ACC112 (cell line): ENCODE measurements at regions not wholly inside any gene's neighbourhood (a gene's known extent, or its start where the extent isn't known, plus 50 kb on each side); places are given as distances from the start of the nearest gene placed in this dataset.

Source experiments
- H2AFZ ChIP-seq: fragments of 200-600 bp; sonication (generic); one replicate; pipeline ENCODE4 v1.6.0; 2017; ENCODE audit warnings: antibody characterized with exemption, low read length; ENCODE audit not compliant: unreplicated experiment
- H3K27ac ChIP-seq: fragments of 200-600 bp; sonication (generic); 2 replicates; pipeline ENCODE4 v1.5.1; 2014; ENCODE audit warnings: low read depth, mild to moderate bottlenecking, antibody characterized with exemption, low read length, moderate library complexity
- H3K27me3 ChIP-seq: fragments of 200-600 bp; sonication (generic); 2 replicates; pipeline ENCODE4 v1.6.1; 2014; ENCODE audit warnings: mild to moderate bottlenecking, antibody characterized with exemption, low read length, moderate library complexity, mixed read lengths; ENCODE audit not compliant: insufficient read depth
- H3K36me3 ChIP-seq: fragments of 200-600 bp; sonication (generic); 2 replicates; pipeline ENCODE4 v1.6.1; 2016; ENCODE audit warnings: mild to moderate bottlenecking, antibody characterized with exemption, low read length, moderate library complexity, mixed read lengths; ENCODE audit not compliant: insufficient read depth
- H3K4me1 ChIP-seq: fragments of 200-600 bp; sonication (generic); one replicate; pipeline ENCODE4 v1.6.1; 2016; ENCODE audit warnings: low read length, mixed read lengths; ENCODE audit not compliant: insufficient read depth, unreplicated experiment, control insufficient read depth
- H3K4me3 ChIP-seq: fragments of 200-600 bp; sonication (generic); 2 replicates; pipeline ENCODE4 v1.5.1; 2014; ENCODE audit warnings: mild to moderate bottlenecking, low read depth, low read length
- H3K79me2 ChIP-seq: fragments of 200-600 bp; sonication (generic); one replicate; pipeline ENCODE4 v1.6.0; 2016; ENCODE audit warnings: low read length; ENCODE audit not compliant: control insufficient read depth, unreplicated experiment, insufficient read depth

GRCh38 chr2:104179644-104180043, 674.3 kb upstream of the POU3F3 start:
- H3K4me1 ChIP-seq = no peaks in the 10 kb centered on the region
- no peaks in the 10 kb centered on the region for H3K36me3 ChIP-seq
- no peaks in the 10 kb centered on the region for H3K27me3 ChIP-seq
- no peak overlapping the region for H2AFZ ChIP-seq
- H3K4me3 ChIP-seq = no peak overlapping the region
- H3K27ac ChIP-seq = no peak overlapping the region
- H3K79me2 ChIP-seq = no peaks in the 10 kb centered on the region

GRCh38 chr2:104200533-104201168, 653.3 kb upstream of the POU3F3 start:
- Histone ChIP-seq H3K36me3 (no peaks in the 10 kb centered on the region), H3K4me3 (no peak overlapping the region), H3K27me3 (no peaks in the 10 kb centered on the region), H3K27ac (no peak overlapping the region), H3K79me2 (no peaks in the 10 kb centered on the region), H3K4me1 (no peaks in the 10 kb centered on the region), H2AFZ (no peak overlapping the region)

GRCh38 chr2:104213758-104214157, 640.2 kb upstream of the POU3F3 start:
- H3K27ac ChIP-seq = no peak overlapping the region
- no peaks in the 10 kb centered on the region for H3K4me1 ChIP-seq
- H2AFZ ChIP-seq = no peak overlapping the region
- no peaks in the 10 kb centered on the region for H3K27me3 ChIP-seq
- H3K79me2 ChIP-seq = no peaks in the 10 kb centered on the region
- H3K36me3 ChIP-seq = no peaks in the 10 kb centered on the region
- H3K4me3 ChIP-seq = no peak overlapping the region

GRCh38 chr2:104215269-104216161, 638.4 kb upstream of the POU3F3 start:
- Histone ChIP-seq H3K79me2 (no peaks in the 10 kb centered on the region), H3K27me3 (no peaks in the 10 kb centered on the region), H2AFZ (no peak overlapping the region), H3K4me3 (no peak overlapping the region), H3K27ac (no peak overlapping the region), H3K36me3 (no peaks in the 10 kb centered on the region), H3K4me1 (no peaks in the 10 kb centered on the region)

- Histone ChIP-seq H3K79me2 (no peaks in the 10 kb centered on the region), H3K4me1 (no peaks in the 10 kb centered on the region), H2AFZ (no peak overlapping the region), H3K4me3 (no peak overlapping the region), H3K27me3 (no peaks in the 10 kb centered on the region), H3K27ac (no peak overlapping the region), H3K36me3 (no peaks in the 10 kb centered on the region)
These were observed 620.3 kb upstream of the POU3F3 start for GRCh38 chr2:104233591-104233990.

GRCh38 chr2:104236491-104236890, 617.4 kb upstream of the POU3F3 start:
- Histone ChIP-seq H3K4me3 (no peak overlapping the region), H3K36me3 (no peaks in the 10 kb centered on the region), H3K79me2 (no peaks in the 10 kb centered on the region), H3K27ac (no peak overlapping the region), H2AFZ (no peak overlapping the region), H3K27me3 (no peaks in the 10 kb centered on the region), H3K4me1 (no peaks in the 10 kb centered on the region)

GRCh38 chr2:104240984-104241383, 612.9 kb upstream of the POU3F3 start:
- Histone ChIP-seq H2AFZ (no peak overlapping the region), H3K27ac (no peak overlapping the region), H3K36me3 (no peaks in the 10 kb centered on the region), H3K79me2 (no peaks in the 10 kb centered on the region), H3K4me3 (no peak overlapping the region), H3K27me3 (no peaks in the 10 kb centered on the region), H3K4me1 (no peaks in the 10 kb centered on the region)

- no peaks in the 10 kb centered on the region for H3K4me1 ChIP-seq
- no peak overlapping the region for H3K27ac ChIP-seq
- H3K4me3 ChIP-seq = no peak overlapping the region
- H3K27me3 ChIP-seq = no peaks in the 10 kb centered on the region
- H2AFZ ChIP-seq = no peak overlapping the region
- H3K36me3 ChIP-seq = no peaks in the 10 kb centered on the region
- no peaks in the 10 kb centered on the region for H3K79me2 ChIP-seq
These were observed 604.3 kb upstream of the POU3F3 start for GRCh38 chr2:104249629-104250028.

- Histone ChIP-seq H3K36me3 (no peaks in the 10 kb centered on the region), H3K4me1 (no peaks in the 10 kb centered on the region), H3K79me2 (no peaks in the 10 kb centered on the region), H3K27me3 (no peaks in the 10 kb centered on the region), H3K27ac (no peak overlapping the region), H3K4me3 (no peak overlapping the region), H2AFZ (no peak overlapping the region)
These were observed 603.3 kb upstream of the POU3F3 start for GRCh38 chr2:104250635-104251034.

GRCh38 chr2:104254017-104254416, 599.9 kb upstream of the POU3F3 start:
- H3K79me2 ChIP-seq = no peaks in the 10 kb centered on the region
- H3K36me3 ChIP-seq = no peaks in the 10 kb centered on the region
- no peak overlapping the region for H3K27ac ChIP-seq
- no peak overlapping the region for H2AFZ ChIP-seq
- no peak overlapping the region for H3K4me3 ChIP-seq
- no peaks in the 10 kb centered on the region for H3K4me1 ChIP-seq
- no peaks in the 10 kb centered on the region for H3K27me3 ChIP-seq

- Histone ChIP-seq H3K4me1 (no peaks in the 10 kb centered on the region), H3K27ac (no peak overlapping the region), H3K79me2 (no peaks in the 10 kb centered on the region), H3K4me3 (no peak overlapping the region), H3K36me3 (no peaks in the 10 kb centered on the region), H2AFZ (no peak overlapping the region), H3K27me3 (no peaks in the 10 kb centered on the region)
These were observed 591.2 kb upstream of the POU3F3 start for GRCh38 chr2:104262714-104263113.
